Nephron (organoid): ENCODE measurements at regions not wholly inside any gene's neighbourhood (a gene's known extent, or its start where the extent isn't known, plus 50 kb on each side); places are given as distances from the start of the nearest gene placed in this dataset.

Source experiments
- H3K27ac Mint-ChIP-seq, 3 experiments: 2 replicates each; pipeline ENCODE4 v1.8.0; 2020; ENCODE audit warnings: mixed read lengths in 3 of 3, mild to moderate bottlenecking in 2 of 3, moderate library complexity in 1 of 3
- H3K27me3 Mint-ChIP-seq: 2 replicates; pipeline ENCODE4 v1.8.0; 2021; ENCODE audit warnings: low read depth, mild to moderate bottlenecking, moderate library complexity, mixed read lengths
- H3K36me3 Mint-ChIP-seq: 2 replicates; pipeline ENCODE4 v1.8.0; 2020; ENCODE audit warnings: low read depth, mixed read lengths
- H3K4me1 Mint-ChIP-seq: 2 replicates; pipeline ENCODE4 v1.8.0; 2020; ENCODE audit warnings: mixed read lengths
- H3K4me3 Mint-ChIP-seq, 3 experiments: 2 replicates each; pipeline ENCODE4 v1.8.0; 2020; ENCODE audit warnings: mild to moderate bottlenecking in 3 of 3, mixed read lengths in 3 of 3, moderate library complexity in 2 of 3
- H3K9me3 Mint-ChIP-seq: 2 replicates; pipeline ENCODE4 v1.8.0; 2020; ENCODE audit warnings: mixed read lengths
- TF ChIP-seq, protein P1 (sequence below), 3 experiments: fragments of 200-600 bp; sonication (generic); IDR thresholded peaks; one replicate each; pipeline ENCODE4 v1.5.0; 2021; ENCODE audit warnings: antibody characterized with exemption in 3 of 3; ENCODE audit not compliant: unreplicated experiment in 3 of 3

DNA sequence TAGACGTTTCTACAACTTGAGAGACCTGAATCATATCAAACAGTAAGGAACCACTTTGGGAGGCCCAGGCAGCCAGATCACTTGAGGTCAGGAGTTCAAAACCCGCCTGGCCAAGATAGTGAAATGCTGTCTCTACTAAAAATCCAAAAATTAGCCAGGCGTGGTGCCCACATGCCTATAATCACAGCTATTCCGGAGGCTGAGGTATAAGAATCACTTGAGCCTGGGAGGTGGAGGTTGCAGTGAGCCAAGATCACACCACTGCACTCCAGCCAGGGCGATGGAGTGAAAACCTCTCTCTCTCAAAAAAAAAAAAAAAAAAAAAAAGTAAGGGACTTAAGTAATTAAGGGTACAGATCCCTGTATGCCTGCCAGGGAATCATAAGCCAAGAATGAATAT lies 103.4 kb upstream of the NUDT7 start:
- Mint-ChIP-seq H3K36me3 (no peaks in the 10 kb centered on the region), H3K9me3 (no peaks in the 10 kb centered on the region), H3K27ac (no peak overlapping the region), H3K4me3 (no peak overlapping the region), H3K27me3 (peaks cover 8% of the 10 kb centered on the region), H3K4me1 (peaks cover 14% of the 10 kb centered on the region)
- TF ChIP-seq, protein P1, sequence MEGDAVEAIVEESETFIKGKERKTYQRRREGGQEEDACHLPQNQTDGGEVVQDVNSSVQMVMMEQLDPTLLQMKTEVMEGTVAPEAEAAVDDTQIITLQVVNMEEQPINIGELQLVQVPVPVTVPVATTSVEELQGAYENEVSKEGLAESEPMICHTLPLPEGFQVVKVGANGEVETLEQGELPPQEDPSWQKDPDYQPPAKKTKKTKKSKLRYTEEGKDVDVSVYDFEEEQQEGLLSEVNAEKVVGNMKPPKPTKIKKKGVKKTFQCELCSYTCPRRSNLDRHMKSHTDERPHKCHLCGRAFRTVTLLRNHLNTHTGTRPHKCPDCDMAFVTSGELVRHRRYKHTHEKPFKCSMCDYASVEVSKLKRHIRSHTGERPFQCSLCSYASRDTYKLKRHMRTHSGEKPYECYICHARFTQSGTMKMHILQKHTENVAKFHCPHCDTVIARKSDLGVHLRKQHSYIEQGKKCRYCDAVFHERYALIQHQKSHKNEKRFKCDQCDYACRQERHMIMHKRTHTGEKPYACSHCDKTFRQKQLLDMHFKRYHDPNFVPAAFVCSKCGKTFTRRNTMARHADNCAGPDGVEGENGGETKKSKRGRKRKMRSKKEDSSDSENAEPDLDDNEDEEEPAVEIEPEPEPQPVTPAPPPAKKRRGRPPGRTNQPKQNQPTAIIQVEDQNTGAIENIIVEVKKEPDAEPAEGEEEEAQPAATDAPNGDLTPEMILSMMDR (IDR thresholded peaks at IDR 0.05; ENCODE audit: unreplicated experiment in 3 of 3): no peak

DNA sequence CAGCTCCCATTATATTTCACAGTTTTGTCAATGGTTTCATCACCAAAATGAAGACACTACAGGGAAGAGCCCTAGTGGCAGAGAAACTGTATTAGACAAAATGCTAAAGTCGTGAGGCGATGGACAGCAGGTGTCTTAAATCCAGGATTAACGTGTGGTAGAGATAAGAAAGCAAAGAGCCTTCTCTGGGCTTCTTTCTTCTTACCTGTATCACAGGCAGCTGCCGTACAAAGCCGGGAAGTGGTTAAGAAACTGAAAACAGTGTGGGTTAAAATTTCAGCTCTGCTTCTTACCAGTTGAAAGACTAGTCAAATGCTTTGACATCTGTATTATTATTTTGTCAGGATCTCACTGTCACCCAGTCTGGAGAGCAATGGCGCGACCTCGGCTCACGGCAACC lies 98.2 kb upstream of the NUDT7 start:
- TF ChIP-seq, protein P1 (IDR thresholded peaks at IDR 0.05; ENCODE audit: unreplicated experiment in 3 of 3): no peak
- Mint-ChIP-seq H3K4me3 (no peak overlapping the region), H3K27ac (no peak overlapping the region), H3K9me3 (no peaks in the 10 kb centered on the region), H3K27me3 (peaks cover 3% of the 10 kb centered on the region), H3K36me3 (no peaks in the 10 kb centered on the region), H3K4me1 (no peaks in the 10 kb centered on the region)

DNA sequence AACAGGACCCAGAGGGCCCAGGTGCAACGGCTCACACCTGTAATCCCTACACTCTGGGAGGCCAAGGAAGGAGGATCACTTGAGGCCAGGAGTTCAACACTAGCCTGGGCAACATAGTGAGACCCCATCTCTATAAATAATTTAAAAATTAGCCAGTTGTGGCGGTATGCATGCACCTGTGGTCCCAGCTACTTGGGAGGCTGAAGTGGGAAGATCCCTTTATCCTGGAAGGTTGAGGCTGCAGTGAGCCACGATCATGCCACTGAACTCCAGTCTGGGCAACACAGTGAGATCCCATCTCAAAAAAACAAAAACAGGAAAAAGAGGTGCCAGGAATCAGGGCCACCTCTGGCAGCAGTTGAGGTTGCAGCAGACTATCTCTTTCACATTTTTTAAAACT lies 85.7 kb upstream of the NUDT7 start:
- no peaks in the 10 kb centered on the region for H3K36me3 Mint-ChIP-seq
- no peak overlapping the region for H3K27ac Mint-ChIP-seq
- H3K4me1 Mint-ChIP-seq: peaks cover 14% of the 10 kb centered on the region
- H3K9me3 Mint-ChIP-seq: no peaks in the 10 kb centered on the region
- TF ChIP-seq, protein P1 (IDR thresholded peaks at IDR 0.05; ENCODE audit: unreplicated experiment in 3 of 3): no peak
- H3K27me3 Mint-ChIP-seq: peaks cover 34% of the 10 kb centered on the region
- no peak overlapping the region for H3K4me3 Mint-ChIP-seq

DNA sequence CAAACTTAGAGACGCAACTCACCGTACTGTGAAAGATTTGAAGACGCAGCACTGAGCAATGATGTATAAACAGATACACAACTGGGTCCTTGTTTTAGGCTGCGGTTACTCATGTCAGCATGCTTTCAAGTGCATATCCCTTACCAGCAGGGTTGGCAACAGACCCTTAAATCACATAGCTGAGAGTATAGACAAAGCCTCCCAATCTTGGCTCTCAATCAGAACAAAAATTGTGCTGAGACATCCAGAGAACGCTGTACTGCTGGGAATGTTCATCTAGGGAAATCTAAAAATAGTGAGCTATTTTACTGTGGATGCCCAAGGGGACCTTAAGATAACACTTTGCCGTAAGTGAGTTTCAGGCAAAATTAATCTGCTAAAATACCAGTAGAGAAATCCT lies 84.4 kb upstream of the NUDT7 start:
- H3K4me3 Mint-ChIP-seq: no peak overlapping the region
- H3K9me3 Mint-ChIP-seq: no peaks in the 10 kb centered on the region
- TF ChIP-seq, protein P1 (IDR thresholded peaks at IDR 0.05; ENCODE audit: unreplicated experiment in 3 of 3): no peak
- peaks cover 29% of the 10 kb centered on the region for H3K27me3 Mint-ChIP-seq
- peaks cover 14% of the 10 kb centered on the region for H3K4me1 Mint-ChIP-seq
- no peak overlapping the region for H3K27ac Mint-ChIP-seq
- no peaks in the 10 kb centered on the region for H3K36me3 Mint-ChIP-seq

DNA sequence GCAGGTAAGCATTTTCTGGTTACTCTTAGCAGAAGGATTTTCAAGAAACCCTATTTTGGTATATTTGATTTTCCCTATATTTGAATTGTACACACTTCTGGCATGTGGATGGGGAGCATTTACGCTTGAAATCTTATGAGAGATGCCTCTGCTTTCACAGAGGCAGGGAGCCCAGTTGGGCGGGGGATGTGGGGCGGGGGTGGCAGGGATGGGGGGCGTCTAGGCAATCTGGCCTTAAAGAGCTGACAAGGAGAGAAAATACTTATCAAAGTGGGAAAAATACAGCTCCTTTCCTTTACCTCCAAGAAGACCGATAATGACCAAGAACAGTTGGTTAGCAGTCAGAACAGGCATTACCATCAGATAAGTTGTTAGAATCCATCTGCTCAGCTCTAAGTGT lies 79.1 kb upstream of the NUDT7 start:
- TF ChIP-seq, protein P1 (IDR thresholded peaks at IDR 0.05; ENCODE audit: unreplicated experiment in 3 of 3): no peak
- Mint-ChIP-seq H3K9me3 (no peaks in the 10 kb centered on the region), H3K4me3 (no peak overlapping the region), H3K36me3 (no peaks in the 10 kb centered on the region), H3K27ac (no peak overlapping the region), H3K4me1 (peaks cover 7% of the 10 kb centered on the region), H3K27me3 (peaks cover 12% of the 10 kb centered on the region)

DNA sequence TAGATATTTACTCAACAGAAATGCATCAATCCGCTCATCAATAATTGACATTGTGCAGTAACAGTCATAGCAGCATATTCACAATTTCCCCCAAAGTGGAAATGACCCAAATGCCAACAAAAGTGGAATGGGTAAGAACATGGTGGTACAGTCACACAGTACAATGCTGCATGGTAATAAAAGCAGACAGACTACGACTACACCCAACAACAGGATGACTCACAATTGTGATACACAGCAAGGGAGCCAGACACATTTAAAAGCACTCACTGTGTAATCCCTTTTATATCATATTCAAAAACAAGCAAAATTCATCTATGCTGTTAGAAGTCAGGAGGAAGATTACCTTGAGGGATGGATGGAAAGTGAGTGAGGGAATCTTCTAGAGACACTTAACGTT lies 76.5 kb upstream of the NUDT7 start:
- H3K27ac Mint-ChIP-seq: no peak overlapping the region
- TF ChIP-seq, protein P1 (IDR thresholded peaks at IDR 0.05; ENCODE audit: unreplicated experiment in 3 of 3): no peak
- no peaks in the 10 kb centered on the region for H3K4me1 Mint-ChIP-seq
- H3K9me3 Mint-ChIP-seq: no peaks in the 10 kb centered on the region
- no peaks in the 10 kb centered on the region for H3K36me3 Mint-ChIP-seq
- peaks cover 9% of the 10 kb centered on the region for H3K27me3 Mint-ChIP-seq
- H3K4me3 Mint-ChIP-seq: no peak overlapping the region
